Brain microvascular endothelial cell (primary cell): ENCODE measurements at regions not wholly inside any gene's neighbourhood (a gene's known extent, or its start where the extent isn't known, plus 50 kb on each side); places are given as distances from the start of the nearest gene placed in this dataset.

Experiments
- DNase-seq: peaks from one replicate; pipeline ENCODE4 v3.0.0-alpha.2; 2020
- H3K27ac ChIP-seq: fragments of 250-450 bp; sonication (Bioruptor Pico); 2 replicates; pipeline ENCODE4 v1.5.1; 2020; ENCODE audit warnings: mild to moderate bottlenecking, moderate library complexity
- H3K27me3 ChIP-seq: fragments of 250-450 bp; sonication (Bioruptor Pico); replicated peaks from 2 replicates; pipeline ENCODE4 v1.5.1; 2020; ENCODE audit warnings: mild to moderate bottlenecking
- H3K36me3 ChIP-seq: fragments of 250-450 bp; sonication (Bioruptor Pico); replicated peaks from 2 replicates; pipeline ENCODE4 v1.5.1; 2020; ENCODE audit warnings: mild to moderate bottlenecking
- H3K4me3 ChIP-seq: 2 replicates; pipeline ENCODE4 v1.5.1; 2011; ENCODE audit warnings: low read depth, mild to moderate bottlenecking, control low read depth, low read length, moderate library complexity
- CTCF ChIP-seq: IDR thresholded peaks from 2 replicates; pipeline ENCODE4 v1.5.1; 2011; ENCODE audit warnings: low read depth, mild to moderate bottlenecking, moderate library complexity, low read length, control low read depth, inconsistent platforms; ENCODE audit errors: missing control alignments
- in situ Hi-C: cut with HindIII; loops from 2 replicates; pipeline ENCODE4 v1.10.0; 2017; ENCODE audit warnings: low sequenced_read_pairs, low pct_ligation_motif_present

- H3K36me3 ChIP-seq, result no peaks in the 10 kb centered on the region
- in situ Hi-C loops, result no loop called here
- no peak for TF ChIP-seq CTCF
- no peak overlapping the region for H3K4me3 ChIP-seq
- H3K27ac ChIP-seq, result no peak overlapping the region
- no peaks in the 10 kb centered on the region for H3K27me3 ChIP-seq
- no peak for DNase-seq
These were observed 365.5 kb upstream of the RUNX1 start for GRCh38 chr21:35414507-35415139.

GRCh38 chr21:35414056-35414455 lies 365.0 kb upstream of the RUNX1 start:
- in situ Hi-C loops, result no loop called here
- H3K4me3 ChIP-seq, result no peak overlapping the region
- no peak for DNase-seq
- no peak overlapping the region for H3K27ac ChIP-seq
- no peak for TF ChIP-seq CTCF
- no peaks in the 10 kb centered on the region for H3K36me3 ChIP-seq
- H3K27me3 ChIP-seq, result no peaks in the 10 kb centered on the region

- no peaks in the 10 kb centered on the region for H3K27me3 ChIP-seq
- H3K27ac ChIP-seq, result no peak overlapping the region
- no peak overlapping the region for H3K4me3 ChIP-seq
- in situ Hi-C loops, result no loop called here
- no peak for DNase-seq
- no peaks in the 10 kb centered on the region for H3K36me3 ChIP-seq
- no peak for TF ChIP-seq CTCF
These were observed 363.1 kb upstream of the RUNX1 start for GRCh38 chr21:35412231-35412630.

GRCh38 chr21:35411434-35411833 lies 362.3 kb upstream of the RUNX1 start:
- no peak for DNase-seq
- no peak for TF ChIP-seq CTCF
- no peak overlapping the region for H3K4me3 ChIP-seq
- H3K27me3 ChIP-seq, result no peaks in the 10 kb centered on the region
- in situ Hi-C loops, result no loop called here
- no peaks in the 10 kb centered on the region for H3K36me3 ChIP-seq
- no peak overlapping the region for H3K27ac ChIP-seq

GRCh38 chr21:35410656-35411055 lies 361.6 kb upstream of the RUNX1 start:
- Histone ChIP-seq H3K27me3 (no peaks in the 10 kb centered on the region), H3K36me3 (no peaks in the 10 kb centered on the region), H3K27ac (no peak overlapping the region), H3K4me3 (no peak overlapping the region)
- TF ChIP-seq CTCF, result no peak
- in situ Hi-C loops, result no loop called here
- no peak for DNase-seq

- in situ Hi-C loops, result no loop called here
- H3K27me3 ChIP-seq, result no peaks in the 10 kb centered on the region
- TF ChIP-seq CTCF, result no peak
- H3K36me3 ChIP-seq, result no peaks in the 10 kb centered on the region
- no peak overlapping the region for H3K27ac ChIP-seq
- H3K4me3 ChIP-seq, result no peak overlapping the region
- no peak for DNase-seq
These were observed 361.0 kb upstream of the RUNX1 start for GRCh38 chr21:35410123-35410522.
